ENCODE measurements at regions not wholly inside any gene's neighbourhood (a gene's known extent, or its start where the extent isn't known, plus 50 kb on each side); places are given as distances from the start of the nearest gene placed in this dataset.

- no peak overlapping the region for H3K27ac ChIP-seq
- DNase-seq (ENCODE audit: low spot score), result no peak
- ChIA-PET CTCF (no interaction called here), POLR2A (ENCODE audit: low non-redundant PET) (no interaction called here)
- no peak for TF ChIP-seq CTCF (conservative IDR thresholded peaks at IDR 0.05; ENCODE audit: low read depth)
These were observed 216.4 kb downstream of the SLITRK5 start for GRCh38 chr13:87887459-87888123.

- no peak overlapping the region for H3K27ac ChIP-seq
- no peak for TF ChIP-seq CTCF (conservative IDR thresholded peaks at IDR 0.05; ENCODE audit: low read depth)
- CTCF ChIA-PET, result no interaction called here
- no peak for DNase-seq (ENCODE audit: low spot score)
- POLR2A ChIA-PET (ENCODE audit: low non-redundant PET), result no interaction called here
These were observed 218.1 kb downstream of the SLITRK5 start for GRCh38 chr13:87889254-87889653.

GRCh38 chr13:87893186-87893585 is 222.0 kb downstream of the SLITRK5 start:
- DNase-seq (ENCODE audit: low spot score), result no peak
- no peak for TF ChIP-seq CTCF (conservative IDR thresholded peaks at IDR 0.05; ENCODE audit: low read depth)
- CTCF ChIA-PET, result interaction anchor here (0.5 kb wide), 1 partner anchor 40 kb away, joined by 3 read pairs; no protein-coding TSS in a partner anchor

GRCh38 chr13:87894059-87894458 is 222.9 kb downstream of the SLITRK5 start:
- H3K27ac ChIP-seq, result no peak overlapping the region
- no peak for TF ChIP-seq CTCF (conservative IDR thresholded peaks at IDR 0.05; ENCODE audit: low read depth)
- no peak for DNase-seq (ENCODE audit: low spot score)
- POLR2A ChIA-PET (ENCODE audit: low non-redundant PET), result no interaction called here
- CTCF ChIA-PET, result interaction anchor here (0.7 kb wide), 1 partner anchor 572 kb away, joined by 4 read pairs; no protein-coding TSS in a partner anchor

More at GRCh38 chr13:87893186-87893585, 222.0 kb downstream of the SLITRK5 start:
- POLR2A ChIA-PET (ENCODE audit: low non-redundant PET), result no interaction called here
- H3K27ac ChIP-seq, result no peak overlapping the region

- no peak for DNase-seq (ENCODE audit: low spot score)
- TF ChIP-seq CTCF (conservative IDR thresholded peaks at IDR 0.05; ENCODE audit: low read depth), result no peak
- ChIA-PET CTCF (interaction anchor here (0.6 kb wide), 1 partner anchor 328 kb away, joined by 3 read pairs; no protein-coding TSS in a partner anchor), POLR2A (ENCODE audit: low non-redundant PET) (no interaction called here)
- no peak overlapping the region for H3K27ac ChIP-seq
These were observed 232.4 kb downstream of the SLITRK5 start for GRCh38 chr13:87903553-87903952.

GRCh38 chr13:87906411-87906810 is 235.2 kb downstream of the SLITRK5 start:
- TF ChIP-seq CTCF (conservative IDR thresholded peaks at IDR 0.05; ENCODE audit: low read depth), result no peak
- no peak for DNase-seq (ENCODE audit: low spot score)
- no peak overlapping the region for H3K27ac ChIP-seq
- ChIA-PET CTCF (no interaction called here), POLR2A (ENCODE audit: low non-redundant PET) (no interaction called here)

Measured in RWPE1 (cell line).